ENCODE measurements at regions not wholly inside any gene's neighbourhood (a gene's known extent, or its start where the extent isn't known, plus 50 kb on each side); places are given as distances from the start of the nearest gene placed in this dataset.
"Not testable (repeated sequence)": the region's sequence is repeated elsewhere in the genome, so short reads cannot be mapped to it uniquely, and the experiment has no call there.

DNA sequence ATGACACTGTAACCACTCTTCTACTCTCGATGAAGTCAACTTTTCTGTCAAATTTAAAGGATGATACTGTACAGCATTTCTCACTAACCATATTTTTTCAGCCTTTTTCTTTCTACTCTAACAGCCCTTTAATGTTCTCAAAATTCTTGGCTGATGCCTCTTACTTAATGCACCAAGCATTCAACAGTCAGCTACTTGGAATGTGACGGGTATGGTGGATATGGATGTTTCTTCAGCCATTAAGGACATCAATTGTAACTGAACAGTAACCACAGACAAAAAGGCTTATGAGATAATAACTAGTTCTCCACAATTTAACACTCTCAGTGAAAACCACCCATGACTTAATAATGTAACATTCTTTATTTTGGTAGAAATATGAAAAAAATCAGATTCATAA lies 467.2 kb upstream of the ZNF337 start:
- no peaks in the 10 kb centered on the region for H3K9me3 Mint-ChIP-seq
- H3K27me3 Mint-ChIP-seq (ENCODE audit: low read depth) = no peaks in the 10 kb centered on the region
- DNase-seq = no peak
- no peak overlapping the region for H3K27ac Mint-ChIP-seq
- CTCF ChIA-PET = no interaction called here
- H3K36me3 Mint-ChIP-seq (ENCODE audit: low read depth) = no peaks in the 10 kb centered on the region
- intact Hi-C loops (cut with micrococcal nuclease) = no loop called here
- no peaks in the 10 kb centered on the region for H3K4me1 Mint-ChIP-seq (ENCODE audit: low read depth)
- no peak overlapping the region for H3K4me3 Mint-ChIP-seq

DNA sequence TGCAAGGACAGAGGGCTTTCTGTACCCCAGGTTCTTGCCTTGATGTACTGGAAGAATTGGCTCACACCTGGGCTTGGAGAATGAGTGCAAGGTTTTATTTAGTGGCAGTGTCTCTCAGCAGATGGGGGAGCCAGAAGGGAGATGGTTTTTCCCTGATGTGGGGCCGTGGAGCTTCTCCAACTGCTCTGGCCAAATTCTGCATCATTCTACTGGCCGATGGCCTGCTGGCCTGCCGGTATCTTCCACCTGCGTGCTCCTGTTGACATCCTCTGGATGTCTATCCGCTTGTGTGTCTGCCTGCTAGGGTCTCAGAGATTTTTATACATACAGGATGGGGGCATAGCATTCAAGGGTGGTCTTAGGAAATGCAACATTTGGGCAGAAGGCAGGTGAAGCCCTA lies 466.5 kb upstream of the ZNF337 start:
- intact Hi-C loops (cut with micrococcal nuclease); CTCF ChIA-PET; H3K36me3 Mint-ChIP-seq (ENCODE audit: low read depth); H3K27ac Mint-ChIP-seq; H3K9me3 Mint-ChIP-seq; H3K27me3 Mint-ChIP-seq (ENCODE audit: low read depth); DNase-seq; H3K4me1 Mint-ChIP-seq (ENCODE audit: low read depth); H3K4me3 Mint-ChIP-seq: not testable (repeated sequence)

DNA sequence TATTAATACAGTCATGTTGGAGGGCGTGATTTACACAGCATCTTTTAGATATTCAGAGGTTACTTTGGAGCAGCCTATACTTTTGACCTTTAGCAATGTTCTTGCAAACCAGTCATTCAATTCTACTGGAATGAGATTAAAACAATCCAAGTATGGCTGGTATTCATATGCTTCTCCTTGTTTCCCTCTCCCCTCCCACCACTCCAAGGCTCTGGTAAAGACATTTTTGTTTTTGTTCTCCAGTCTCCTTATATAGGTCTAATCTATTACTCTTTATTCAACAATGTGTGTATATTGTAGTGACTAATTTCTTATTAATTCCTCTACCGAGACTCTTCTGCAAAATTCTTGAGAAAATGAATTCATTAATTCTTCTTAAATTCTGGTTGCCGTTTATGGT lies 465.1 kb upstream of the ZNF337 start:
- H3K4me3 Mint-ChIP-seq; H3K9me3 Mint-ChIP-seq; H3K27ac Mint-ChIP-seq; DNase-seq; H3K36me3 Mint-ChIP-seq (ENCODE audit: low read depth); H3K4me1 Mint-ChIP-seq (ENCODE audit: low read depth); H3K27me3 Mint-ChIP-seq (ENCODE audit: low read depth); intact Hi-C loops (cut with micrococcal nuclease); CTCF ChIA-PET: not testable (repeated sequence)

DNA sequence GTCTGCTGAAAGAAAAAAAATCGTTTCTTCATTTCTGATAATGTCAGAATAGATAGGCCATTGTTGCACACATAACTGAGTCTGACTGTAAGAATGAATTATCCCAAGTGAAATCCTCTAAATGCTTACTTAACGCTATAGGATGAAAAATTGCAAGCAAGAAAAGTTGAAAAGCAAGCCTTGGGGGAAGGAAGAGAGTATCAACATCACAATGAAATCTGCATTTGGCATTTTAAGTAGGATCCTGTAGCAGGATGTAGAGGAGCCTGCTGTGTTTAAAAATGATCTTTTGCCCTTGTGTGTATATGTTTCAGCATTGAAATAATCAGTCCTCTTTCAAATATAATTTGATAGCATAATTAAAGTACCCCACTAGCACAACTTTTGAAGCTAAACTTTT lies 464.3 kb upstream of the ZNF337 start:
- H3K4me1 Mint-ChIP-seq (ENCODE audit: low read depth) = not testable (repeated sequence)

DNA sequence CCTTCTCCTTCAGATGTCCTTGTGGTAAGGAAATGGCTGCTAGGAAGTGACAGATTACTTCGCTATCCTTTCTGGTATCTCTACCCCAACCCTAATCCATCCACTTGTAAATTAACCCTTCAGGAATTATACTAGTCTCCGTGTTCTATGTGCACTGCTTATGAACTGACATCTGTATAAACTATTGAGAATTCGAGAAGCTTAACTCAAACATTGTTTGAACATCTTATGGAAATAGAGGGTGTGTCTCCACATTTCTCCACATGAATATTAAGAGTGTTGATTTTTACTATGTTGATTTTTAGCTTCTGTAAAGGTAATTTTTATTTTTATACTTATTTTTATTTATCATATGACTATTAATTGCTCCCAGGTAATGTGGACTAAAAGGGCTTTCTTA lies 457.6 kb upstream of the ZNF337 start:
- Mint-ChIP-seq H3K4me1 (ENCODE audit: low read depth) (no peaks in the 10 kb centered on the region), H3K36me3 (ENCODE audit: low read depth) (no peaks in the 10 kb centered on the region), H3K9me3 (no peaks in the 10 kb centered on the region), H3K27ac (no peak overlapping the region), H3K4me3 (no peak overlapping the region), H3K27me3 (ENCODE audit: low read depth) (no peaks in the 10 kb centered on the region)
- CTCF ChIA-PET = no interaction called here
- DNase-seq = no peak
- intact Hi-C loops (cut with micrococcal nuclease) = no loop called here

More for the DNA sequence above, 464.3 kb upstream of the ZNF337 start:
- CTCF ChIA-PET; H3K4me3 Mint-ChIP-seq; intact Hi-C loops (cut with micrococcal nuclease); H3K9me3 Mint-ChIP-seq; H3K27me3 Mint-ChIP-seq (ENCODE audit: low read depth); DNase-seq; H3K36me3 Mint-ChIP-seq (ENCODE audit: low read depth); H3K27ac Mint-ChIP-seq: not testable (repeated sequence)

DNA sequence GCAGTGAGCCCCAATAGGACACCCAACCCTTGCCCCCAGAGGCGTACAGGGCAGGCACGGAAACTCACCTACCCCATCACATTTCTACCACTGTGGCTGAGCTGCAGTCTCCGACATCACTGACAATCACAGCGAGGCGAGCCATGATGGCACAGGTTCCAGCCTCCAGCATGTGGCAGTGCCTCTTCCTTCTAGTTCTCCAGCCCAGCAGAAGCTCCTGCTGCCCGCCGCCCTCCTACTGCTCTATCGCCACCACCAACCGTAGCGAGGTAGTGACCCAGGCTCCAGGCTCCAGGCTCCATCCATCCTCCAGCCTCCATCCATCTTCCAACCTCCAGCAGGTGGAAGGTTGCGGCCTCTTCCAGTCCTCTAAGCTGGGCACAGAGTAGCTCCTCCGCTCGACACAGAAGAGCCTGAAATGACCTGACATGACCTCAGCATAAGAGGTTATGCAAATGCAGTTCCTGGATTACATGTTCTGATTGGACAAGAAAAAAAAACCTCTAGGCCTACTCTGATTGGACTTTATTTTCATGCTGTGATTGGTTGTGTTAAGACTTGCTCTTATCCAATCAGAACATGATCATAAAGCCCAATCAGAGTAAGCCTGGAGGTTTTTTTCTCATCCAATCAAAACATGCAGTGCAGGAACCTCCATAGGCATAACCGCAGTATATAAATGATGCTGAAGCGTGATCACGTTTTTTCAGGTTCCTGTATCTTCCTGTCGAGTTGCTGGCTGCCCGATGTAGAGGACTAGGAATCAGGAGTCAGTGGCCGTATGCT lies 438.9 kb upstream of the ZNF337 start:
- Mint-ChIP-seq H3K27me3 (ENCODE audit: low read depth) (no peaks in the 10 kb centered on the region), H3K27ac (no peak overlapping the region), H3K4me1 (ENCODE audit: low read depth) (no peaks in the 10 kb centered on the region), H3K36me3 (ENCODE audit: low read depth) (no peaks in the 10 kb centered on the region), H3K9me3 (no peaks in the 10 kb centered on the region), H3K4me3 (no peak overlapping the region)
- intact Hi-C loops (cut with micrococcal nuclease) = no loop called here
- no peak for DNase-seq
- CTCF ChIA-PET = no interaction called here

DNA sequence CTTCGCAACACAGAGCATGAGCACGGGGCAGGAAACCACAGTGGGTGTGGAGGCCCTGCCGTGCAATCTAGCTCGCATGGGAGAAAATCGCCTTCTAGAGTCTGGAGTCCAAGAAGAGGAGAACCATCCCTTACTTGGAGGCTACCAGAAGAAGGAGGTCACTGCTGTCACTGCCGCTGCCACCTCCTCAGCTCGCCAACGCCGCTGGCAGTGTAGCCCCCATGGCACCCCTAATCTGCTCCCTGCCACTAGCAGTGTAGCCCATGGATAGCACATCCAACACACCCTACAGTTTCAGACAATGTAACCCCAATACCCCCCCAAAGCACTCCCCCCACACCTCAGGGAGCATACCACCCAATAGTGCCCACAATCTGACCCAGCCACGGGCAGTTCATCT lies 438.0 kb upstream of the ZNF337 start:
- intact Hi-C loops (cut with micrococcal nuclease) = no loop called here
- H3K4me3 Mint-ChIP-seq = no peak overlapping the region
- H3K4me1 Mint-ChIP-seq (ENCODE audit: low read depth) = no peaks in the 10 kb centered on the region
- no peak overlapping the region for H3K27ac Mint-ChIP-seq
- no peaks in the 10 kb centered on the region for H3K9me3 Mint-ChIP-seq
- H3K27me3 Mint-ChIP-seq (ENCODE audit: low read depth) = no peaks in the 10 kb centered on the region
- H3K36me3 Mint-ChIP-seq (ENCODE audit: low read depth) = no peaks in the 10 kb centered on the region
- CTCF ChIA-PET = no interaction called here
- no peak for DNase-seq

DNA sequence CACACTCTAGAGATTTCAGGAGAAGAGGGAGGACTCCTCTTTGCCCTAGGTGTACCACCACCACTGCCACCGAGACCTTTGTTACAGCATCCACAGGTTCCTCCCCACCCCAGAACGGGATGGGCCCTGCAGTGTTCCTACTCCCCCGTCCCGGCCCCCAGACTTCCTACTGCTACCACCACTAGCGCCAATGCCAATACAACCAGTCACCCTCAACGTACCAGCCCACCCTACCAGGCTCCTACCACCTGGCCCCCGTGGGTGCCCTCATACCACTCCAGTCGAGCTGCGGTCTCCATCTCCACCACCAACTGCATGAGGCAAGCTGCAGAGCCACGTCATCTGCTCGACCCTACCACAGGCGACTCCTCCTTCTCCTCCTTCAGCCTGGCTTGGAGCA lies 437.1 kb upstream of the ZNF337 start:
- H3K27ac Mint-ChIP-seq; CTCF ChIA-PET; H3K9me3 Mint-ChIP-seq; DNase-seq; H3K4me3 Mint-ChIP-seq; H3K27me3 Mint-ChIP-seq (ENCODE audit: low read depth); H3K36me3 Mint-ChIP-seq (ENCODE audit: low read depth); H3K4me1 Mint-ChIP-seq (ENCODE audit: low read depth); intact Hi-C loops (cut with micrococcal nuclease): not testable (repeated sequence)

DNA sequence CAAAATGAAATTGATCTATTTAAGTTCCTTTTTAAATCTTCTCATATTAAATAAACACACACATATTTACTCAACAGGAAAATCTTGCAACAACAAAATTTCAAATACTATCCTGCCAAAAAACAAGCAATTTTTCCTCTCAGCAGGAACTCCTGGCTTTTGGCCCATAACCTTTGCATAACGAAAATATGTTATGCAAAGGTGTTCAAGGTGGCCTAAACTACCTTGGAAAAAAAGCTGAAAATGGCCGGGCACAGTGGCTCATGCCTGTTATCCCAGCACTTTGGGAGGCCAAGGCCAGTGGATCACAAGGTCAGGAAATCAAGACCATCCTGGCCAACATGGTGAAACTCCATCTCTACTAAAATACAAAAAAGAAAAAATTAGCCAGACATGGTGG lies 424.3 kb upstream of the ZNF337 start:
- H3K36me3 Mint-ChIP-seq (ENCODE audit: low read depth); DNase-seq; H3K9me3 Mint-ChIP-seq; H3K27ac Mint-ChIP-seq; H3K4me1 Mint-ChIP-seq (ENCODE audit: low read depth); CTCF ChIA-PET; intact Hi-C loops (cut with micrococcal nuclease); H3K4me3 Mint-ChIP-seq; H3K27me3 Mint-ChIP-seq (ENCODE audit: low read depth): not testable (repeated sequence)

DNA sequence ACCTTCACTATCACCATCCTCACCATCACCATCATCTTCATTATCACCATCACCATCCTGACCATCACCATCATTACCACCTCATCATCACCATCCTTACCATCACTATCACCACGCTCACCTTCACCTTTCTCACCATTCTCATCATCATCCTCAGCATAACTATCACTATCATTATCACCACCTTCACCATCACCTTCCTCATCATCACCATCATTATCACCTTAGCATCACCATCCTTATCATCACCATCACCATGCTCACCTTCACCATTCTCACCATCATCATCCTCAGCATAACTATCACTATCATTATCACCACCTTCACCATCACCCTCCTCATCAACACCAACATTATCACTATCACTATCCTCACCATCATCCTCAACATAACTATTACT lies 397.8 kb upstream of the ZNF337 start:
- H3K27me3 Mint-ChIP-seq (ENCODE audit: low read depth); H3K36me3 Mint-ChIP-seq (ENCODE audit: low read depth); intact Hi-C loops (cut with micrococcal nuclease); H3K4me3 Mint-ChIP-seq; CTCF ChIA-PET; DNase-seq; H3K4me1 Mint-ChIP-seq (ENCODE audit: low read depth); H3K9me3 Mint-ChIP-seq; H3K27ac Mint-ChIP-seq: not testable (repeated sequence)

DNA sequence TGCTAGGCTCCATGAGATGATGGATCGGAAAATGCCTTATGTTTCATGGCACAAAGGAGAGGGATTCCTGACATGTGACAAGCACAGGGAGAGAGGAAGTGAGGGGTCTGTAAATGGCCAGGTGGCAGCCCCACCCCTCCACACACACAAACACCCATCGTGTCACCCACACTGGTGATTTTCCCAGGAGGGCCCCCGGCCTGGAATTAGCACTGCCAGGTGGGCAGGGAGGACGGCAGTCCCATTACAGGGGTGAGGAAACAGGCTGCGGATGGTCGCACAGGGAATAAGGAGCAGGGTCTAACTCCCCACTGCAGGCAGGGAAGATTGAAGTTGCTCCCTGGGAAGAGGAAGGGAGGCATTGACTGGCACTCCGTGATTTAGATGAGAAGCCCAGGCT lies 395.3 kb upstream of the ZNF337 start:
- CTCF ChIA-PET; H3K27ac Mint-ChIP-seq; H3K9me3 Mint-ChIP-seq; intact Hi-C loops (cut with micrococcal nuclease); H3K4me1 Mint-ChIP-seq (ENCODE audit: low read depth); H3K36me3 Mint-ChIP-seq (ENCODE audit: low read depth); DNase-seq; H3K4me3 Mint-ChIP-seq; H3K27me3 Mint-ChIP-seq (ENCODE audit: low read depth): not testable (repeated sequence)

DNA sequence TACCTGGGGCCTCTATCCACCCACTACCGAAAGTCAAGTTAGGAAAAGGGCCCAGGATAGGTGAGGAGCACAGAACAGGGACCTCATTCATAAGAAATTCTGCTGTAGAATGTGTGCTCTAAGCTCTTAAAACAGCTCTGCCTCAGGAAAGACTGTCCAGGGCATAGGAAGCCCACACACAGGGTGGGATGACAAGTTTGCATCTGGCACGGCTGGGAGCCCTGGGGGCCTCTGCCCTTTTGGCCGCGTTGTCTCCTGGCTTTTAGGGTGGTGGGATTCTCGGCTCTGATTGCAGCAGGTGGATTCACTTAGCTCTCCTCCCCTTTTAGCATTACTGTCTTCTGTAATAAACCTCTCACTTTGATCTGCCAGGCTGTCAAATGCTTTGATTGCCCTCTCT lies 389.5 kb upstream of the ZNF337 start:
- H3K36me3 Mint-ChIP-seq (ENCODE audit: low read depth); H3K9me3 Mint-ChIP-seq; H3K4me1 Mint-ChIP-seq (ENCODE audit: low read depth); intact Hi-C loops (cut with micrococcal nuclease); H3K4me3 Mint-ChIP-seq; DNase-seq; CTCF ChIA-PET; H3K27ac Mint-ChIP-seq; H3K27me3 Mint-ChIP-seq (ENCODE audit: low read depth): not testable (repeated sequence)

DNA sequence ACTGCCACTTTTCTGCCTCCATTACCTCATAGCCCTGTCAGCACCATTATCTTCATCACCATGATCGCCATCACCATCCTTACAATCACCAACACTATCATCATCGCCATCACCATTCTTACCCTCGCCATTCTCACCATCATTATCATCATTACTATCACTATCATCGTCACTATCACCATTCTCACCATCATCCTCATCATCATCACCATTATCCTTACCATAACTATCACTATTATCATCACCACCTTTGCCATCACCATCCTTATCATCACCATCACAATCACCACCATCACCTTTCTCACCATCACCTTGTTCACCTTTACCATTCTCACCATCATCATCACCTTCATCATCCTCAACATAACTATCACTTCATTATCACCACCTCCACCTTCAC lies 377.3 kb upstream of the ZNF337 start:
- H3K27me3 Mint-ChIP-seq (ENCODE audit: low read depth); H3K4me3 Mint-ChIP-seq; H3K9me3 Mint-ChIP-seq; H3K4me1 Mint-ChIP-seq (ENCODE audit: low read depth); CTCF ChIA-PET; H3K27ac Mint-ChIP-seq; DNase-seq; intact Hi-C loops (cut with micrococcal nuclease); H3K36me3 Mint-ChIP-seq (ENCODE audit: low read depth): not testable (repeated sequence)

DNA sequence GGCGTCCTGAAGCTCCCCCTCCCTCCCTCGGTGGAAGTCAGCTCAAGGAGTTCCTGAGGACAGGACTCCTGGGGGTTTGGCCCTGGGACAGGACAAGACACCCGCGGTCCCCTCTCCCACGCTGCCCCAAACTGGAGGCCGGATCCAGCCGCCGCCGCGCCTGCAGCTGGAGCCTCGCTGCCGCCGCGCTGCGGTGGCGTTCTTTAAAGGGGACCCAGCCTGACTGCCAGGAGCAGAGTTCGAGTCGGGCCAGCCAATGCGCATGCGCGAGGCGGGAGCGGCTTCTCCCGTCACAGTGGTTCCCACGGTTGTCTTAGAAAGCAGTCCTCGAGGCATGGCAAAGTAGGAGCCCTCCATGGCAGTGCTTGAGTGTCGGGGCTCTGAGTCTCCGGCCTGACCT lies 362.7 kb upstream of the ZNF337 start:
- DNase-seq; H3K4me1 Mint-ChIP-seq (ENCODE audit: low read depth); H3K4me3 Mint-ChIP-seq; H3K36me3 Mint-ChIP-seq (ENCODE audit: low read depth); CTCF ChIA-PET; H3K9me3 Mint-ChIP-seq; intact Hi-C loops (cut with micrococcal nuclease); H3K27ac Mint-ChIP-seq; H3K27me3 Mint-ChIP-seq (ENCODE audit: low read depth): not testable (repeated sequence)

Measured in activated naive CD4-positive, alpha-beta T cell treated with anti-CD3 and anti-CD28 coated beads for 36 hours (primary cell).